IMR-90 (cell line): ENCODE measurements at regions not wholly inside any gene's neighbourhood (a gene's known extent, or its start where the extent isn't known, plus 50 kb on each side); places are given as distances from the start of the nearest gene placed in this dataset.

ENCODE experiments used
- ATAC-seq: fragments of 200-7000 bp; cut with Tn5 transposase; 2 replicates; pipeline ENCODE4 v1.9.1; 2020; ENCODE audit warnings: low read depth, mild to moderate bottlenecking, moderate library complexity
- BruUV-seq: library from RNA; stranded (reverse); fragments of 400-500 nt; replicated peaks from 2 replicates; lab custom pipeline; 2021; lab: Mats Ljungman, UMichigan
- CTCF ChIA-PET: fragments of 300-600 bp; formaldehyde crosslinking; extraction: SDS; loops from one replicate; lab custom pipeline; 2021; ENCODE audit warnings: antibody characterized with exemption; lab: Yijun Ruan, JAX
- POLR2A ChIA-PET: fragments of 300-600 bp; sonication (Branson Sonifier 250); formaldehyde crosslinking; loops from one replicate; lab custom pipeline; 2022; ENCODE audit warnings: antibody characterized with exemption; ENCODE audit not compliant: unreplicated experiment; lab: Charles Lee
- DNase-seq: peaks from one replicate; pipeline ENCODE4 v3.0.0; 2013
- H2AFZ ChIP-seq: replicated peaks from 2 replicates; pipeline ENCODE3; 2013; ENCODE audit warnings: low read length, mild to moderate bottlenecking; ENCODE audit not compliant: poor library complexity
- H2AK5ac ChIP-seq: 2 replicates; pipeline ENCODE4 v1.6.1; 2013; ENCODE audit warnings: low read depth, low read length, inconsistent platforms
- H2AK9ac ChIP-seq: replicated peaks from 2 replicates; pipeline ENCODE3; 2013; ENCODE audit warnings: mild to moderate bottlenecking, low read depth, low read length, moderate library complexity; ENCODE audit not compliant: poor library complexity
- H2BK120ac ChIP-seq: 2 replicates; pipeline ENCODE4 v1.6.1; 2013; ENCODE audit warnings: low read depth, low read length, inconsistent platforms
- H2BK15ac ChIP-seq: 3 replicates; pipeline ENCODE4 v1.6.1; 2013; ENCODE audit warnings: low read depth, low read length, inconsistent platforms
- H2BK20ac ChIP-seq: 2 replicates; pipeline ENCODE4 v1.6.1; 2013; ENCODE audit warnings: low read depth, mild to moderate bottlenecking, inconsistent platforms, low read length, moderate library complexity
- H2BK5ac ChIP-seq: 2 replicates; pipeline ENCODE4 v1.6.1; 2013; ENCODE audit warnings: mild to moderate bottlenecking, low read depth, low read length, inconsistent platforms; ENCODE audit not compliant: poor library complexity, severe bottlenecking
- H3K14ac ChIP-seq: replicated peaks from 2 replicates; pipeline ENCODE4 v1.6.1; 2013; ENCODE audit warnings: low read depth, low read length, inconsistent platforms
- H3K18ac ChIP-seq: 2 replicates; pipeline ENCODE4 v1.6.1; 2013; ENCODE audit warnings: low read depth, low read length, control low read depth
- H3K23ac ChIP-seq: 2 replicates; pipeline ENCODE4 v1.6.1; 2013; ENCODE audit warnings: low read depth, low read length, inconsistent platforms
- H3K27ac ChIP-seq: 2 replicates; pipeline ENCODE4 v1.5.1; 2013; ENCODE audit warnings: mild to moderate bottlenecking, control low read depth, low read length; ENCODE audit not compliant: insufficient read depth
- H3K27me3 ChIP-seq: 2 replicates; pipeline ENCODE4 v1.6.1; 2013; ENCODE audit warnings: low read length; ENCODE audit not compliant: control insufficient read depth, insufficient read depth
- H3K36me3 ChIP-seq: 2 replicates; pipeline ENCODE4 v1.6.1; 2013; ENCODE audit warnings: low read length, mixed read lengths; ENCODE audit not compliant: control insufficient read depth, insufficient read depth
- H3K4ac ChIP-seq: 2 replicates; pipeline ENCODE4 v1.6.1; 2013; ENCODE audit warnings: low read depth, low read length, inconsistent platforms
- H3K4me1 ChIP-seq: 2 replicates; pipeline ENCODE4 v1.6.1; 2013; ENCODE audit warnings: low read length, mixed read lengths; ENCODE audit not compliant: control insufficient read depth, insufficient read depth
- H3K4me2 ChIP-seq: 2 replicates; pipeline ENCODE4 v1.6.1; 2013; ENCODE audit warnings: low read depth, mild to moderate bottlenecking, control low read depth, low read length, moderate library complexity
- H3K4me3 ChIP-seq: 2 replicates; pipeline ENCODE4 v1.5.1; 2013; ENCODE audit warnings: low read depth, mild to moderate bottlenecking, control low read depth, low read length, moderate library complexity; ENCODE audit not compliant: insufficient read depth
- H3K56ac ChIP-seq: 2 replicates; pipeline ENCODE4 v1.6.1; 2013; ENCODE audit warnings: low read length, inconsistent platforms; ENCODE audit not compliant: insufficient read depth; ENCODE audit errors: extremely low read depth
- H3K79me1 ChIP-seq, 2 experiments: 2 replicates each; pipeline ENCODE4 v1.6.1; 2013; ENCODE audit warnings: low read length in 2 of 2, inconsistent platforms in 1 of 2, low read depth in 1 of 2
- H3K9ac ChIP-seq: 2 replicates; pipeline ENCODE4 v1.6.1; 2013; ENCODE audit warnings: low read depth, low read length, control low read depth
- H3K9me1 ChIP-seq: 2 replicates; pipeline ENCODE4 v1.6.1; 2013; ENCODE audit warnings: low read length, inconsistent platforms; ENCODE audit not compliant: insufficient read depth
- H3K9me3 ChIP-seq: 2 replicates; pipeline ENCODE4 v1.6.1; 2013; ENCODE audit warnings: low read length; ENCODE audit not compliant: control insufficient read depth, insufficient read depth
- H4K20me1 ChIP-seq: 2 replicates; pipeline ENCODE4 v1.6.1; 2013; ENCODE audit warnings: low read length, inconsistent platforms; ENCODE audit not compliant: insufficient read depth
- H4K5ac ChIP-seq: 2 replicates; pipeline ENCODE4 v1.6.1; 2013; ENCODE audit warnings: mild to moderate bottlenecking, low read depth, low read length, control low read depth
- H4K8ac ChIP-seq, 2 experiments: 2 replicates each; pipeline ENCODE4 v1.6.1; 2013; ENCODE audit warnings: low read depth in 2 of 2, low read length in 2 of 2, control low read depth in 1 of 2, inconsistent platforms in 1 of 2
- H4K91ac ChIP-seq: 2 replicates; pipeline ENCODE4 v1.6.1; 2013; ENCODE audit warnings: low read depth, low read length, inconsistent platforms; ENCODE audit not compliant: insufficient read depth
- BHLHE40 ChIP-seq: fragments of 150-350 bp; IDR thresholded peaks from 2 replicates; pipeline ENCODE4 v1.6.1; 2016; ENCODE audit warnings: mild to moderate bottlenecking, low read depth, low read length
- CEBPB ChIP-seq: IDR thresholded peaks from 2 replicates; pipeline ENCODE4 v1.6.1; 2012; ENCODE audit warnings: low read depth, low read length, improper control_type of control experiment
- CHD1 ChIP-seq: IDR thresholded peaks from 2 replicates; pipeline ENCODE4 v1.6.1; 2012; ENCODE audit warnings: low read depth, low read length, improper control_type of control experiment
- FOS ChIP-seq: fragments of 150-350 bp; IDR thresholded peaks from 2 replicates; pipeline ENCODE4 v1.6.1; 2016; ENCODE audit warnings: low read depth, low read length
- MAFK ChIP-seq: IDR thresholded peaks from 2 replicates; pipeline ENCODE4 v1.6.1; 2012; ENCODE audit warnings: low read depth, low read length, improper control_type of control experiment
- MAZ ChIP-seq: IDR thresholded peaks from 2 replicates; pipeline ENCODE4 v1.6.1; 2012; ENCODE audit warnings: low read depth, mild to moderate bottlenecking, low read length, improper control_type of control experiment, moderate library complexity, borderline replicate concordance
- MXI1 ChIP-seq: IDR thresholded peaks from 2 replicates; pipeline ENCODE4 v1.6.1; 2012; ENCODE audit warnings: low read depth, mild to moderate bottlenecking, low read length, moderate library complexity, borderline replicate concordance
- NFE2L2 ChIP-seq: fragments of 150-350 bp; IDR thresholded peaks from 2 replicates; pipeline ENCODE4 v1.6.1; 2016; ENCODE audit warnings: low read depth, mild to moderate bottlenecking, low read length
- POLR2A ChIP-seq: IDR thresholded peaks from 2 replicates; pipeline ENCODE4 v1.6.1; 2012; ENCODE audit warnings: mild to moderate bottlenecking, low read depth, low read length
- RAD21 ChIP-seq: IDR thresholded peaks from 2 replicates; pipeline ENCODE4 v1.6.1; 2012; ENCODE audit warnings: low read length, improper control_type of control experiment
- RCOR1 ChIP-seq: IDR thresholded peaks from 2 replicates; pipeline ENCODE4 v1.6.1; 2012; ENCODE audit warnings: mild to moderate bottlenecking, low read length, improper control_type of control experiment; ENCODE audit not compliant: insufficient replicate concordance
- RFX5 ChIP-seq: IDR thresholded peaks from 2 replicates; pipeline ENCODE4 v1.8.0; 2012; ENCODE audit warnings: low read depth, mild to moderate bottlenecking, low read length, moderate library complexity
- SMC3 ChIP-seq: fragments of 150-350 bp; IDR thresholded peaks from 2 replicates; pipeline ENCODE4 v1.6.1; 2016; ENCODE audit warnings: low read depth, mild to moderate bottlenecking, antibody characterized with exemption, low read length, moderate library complexity
- WGBS, 2 experiments: methylation state at CpG; one replicate each; pipeline versions ENCODE4 v1.1.5 to v1.1.7; 2013; ENCODE audit warnings: missing lambda C conversion rate in 2 of 2; ENCODE audit not compliant: insufficient read length in 1 of 2; ENCODE audit errors: extremely low coverage in 2 of 2; 5-methylcytosine and 5-hydroxymethylcytosine counted together
- dilution Hi-C: fragments of 300-500 bp; cut with HindIII; formaldehyde crosslinking; loops from one replicate; pipeline ENCODE4 v1.14.3; 2018; ENCODE audit warnings: low sequenced_read_pairs; ENCODE audit not compliant: unreplicated experiment
- in situ Hi-C: fragments of 300-500 bp; cut with MboI; formaldehyde crosslinking; loops from 3 replicates; pipeline ENCODE4 v1.14.3; 2019; ENCODE audit warnings: low sequenced_read_pairs, inconsistent platforms, mixed read lengths
- intact Hi-C: fragments of 100-400 bp; cut with micrococcal nuclease; formaldehyde crosslinking; loops from 2 replicates; pipeline ENCODE4 v1.10.0; 2022
- TF ChIP-seq, protein P1 (sequence below): conservative IDR thresholded peaks from 2 replicates; pipeline ENCODE4 v1.5.1; 2012; ENCODE audit warnings: mild to moderate bottlenecking, low read depth, low read length, improper control_type of control experiment
- TF ChIP-seq, protein P2 (sequence below): fragments of 150-350 bp; IDR thresholded peaks from 2 replicates; pipeline ENCODE4 v1.6.1; 2017; ENCODE audit warnings: mild to moderate bottlenecking, antibody characterized with exemption, low read length, low read depth
- TF ChIP-seq, protein P3 (sequence below): fragments of 150-350 bp; IDR thresholded peaks from 2 replicates; pipeline ENCODE4 v1.6.1; 2016; ENCODE audit warnings: low read depth, mild to moderate bottlenecking, low read length, moderate library complexity, borderline replicate concordance

DNA sequence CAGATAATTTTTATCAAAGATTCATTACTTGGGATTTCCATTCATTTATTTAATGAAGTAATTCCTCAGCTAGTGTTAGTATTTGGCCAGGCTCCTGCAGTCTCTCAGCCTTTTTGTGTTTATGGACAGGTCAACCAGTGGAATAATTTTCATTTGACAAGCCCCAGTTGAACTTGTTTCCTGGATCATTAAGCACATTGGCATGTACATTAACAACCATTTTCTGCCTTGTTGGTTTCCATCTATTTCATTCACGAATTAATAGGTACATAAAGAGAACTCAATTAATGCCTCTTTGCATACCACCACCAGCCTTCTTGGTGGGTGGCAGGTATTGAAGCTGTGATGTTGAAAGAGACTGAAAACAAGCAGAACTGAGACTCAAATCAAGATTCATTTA lies 745.2 kb downstream of the KCNA4 start:
- H3K27me3 ChIP-seq, result no peaks in the 10 kb centered on the region
- peak overlapping the region; percentile 39; the same call in 1 of the 2 replicates for H3K14ac ChIP-seq
- no peaks in the 10 kb centered on the region for H3K79me1 ChIP-seq
- ATAC-seq (peak; percentile 37), DNase-seq (peak; percentile 10)
- peaks cover 3% of the 10 kb centered on the region; the same call in 1 of the 2 replicates for H3K4me1 ChIP-seq
- H2BK120ac ChIP-seq, result peak overlapping the region; percentile 41
- no peak overlapping the region for H3K23ac ChIP-seq
- H2AK9ac ChIP-seq, result no peak overlapping the region
- peak overlapping the region; percentile 80 for H2BK5ac ChIP-seq
- H3K56ac ChIP-seq, result no peak overlapping the region
- no peak overlapping the region; the same call in 1 of the 2 replicates for H3K4me2 ChIP-seq
- H3K18ac ChIP-seq, result peak overlapping the region; percentile 90; the same call in 1 of the 2 replicates
- dilution Hi-C loops, result no loop called here
- in situ Hi-C loops, result no loop called here
- no peak overlapping the region for H3K4me3 ChIP-seq
- CTCF ChIA-PET, result interaction anchor here (0.8 to 1.7 kb wide), 4 partner anchors 11 to 58 kb away, joined by 4 to 5 read pairs (median 4); no protein-coding TSS in a partner anchor
- no peak overlapping the region for H2AFZ ChIP-seq
- peak overlapping the region; percentile 77; the same call in 1 of the 2 replicates for H4K5ac ChIP-seq
- no peaks in the 10 kb centered on the region for H4K20me1 ChIP-seq
- H4K91ac ChIP-seq, result peak overlapping the region; percentile 57
- no peak overlapping the region; the same call in 1 of the 2 replicates for H3K9ac ChIP-seq
- peak overlapping the region; percentile 8; the same call in 1 of the 2 replicates for H3K4ac ChIP-seq
- no CpG with 5 or more reads among the region's 1 CpG for WGBS, 2 experiments
- H2AK5ac ChIP-seq, result peak overlapping the region; percentile 8; the same call in 1 of the 2 replicates
- H3K9me1 ChIP-seq, result no peaks in the 10 kb centered on the region
- H3K36me3 ChIP-seq, result no peaks in the 10 kb centered on the region
- no TSS peak for BruUV-seq
- POLR2A ChIA-PET, result no interaction called here
- intact Hi-C loops, result no loop called here
- TF ChIP-seq SMC3 (no peak), BHLHE40 (no peak), POLR2A (no peak), RAD21 (no peak), NFE2L2 (no peak), RCOR1 (no peak), MXI1 (no peak), FOS (no peak), CHD1 (no peak), MAFK (no peak), RFX5 (no peak), CEBPB (no peak), MAZ (no peak)
- TF ChIP-seq, protein P1, sequence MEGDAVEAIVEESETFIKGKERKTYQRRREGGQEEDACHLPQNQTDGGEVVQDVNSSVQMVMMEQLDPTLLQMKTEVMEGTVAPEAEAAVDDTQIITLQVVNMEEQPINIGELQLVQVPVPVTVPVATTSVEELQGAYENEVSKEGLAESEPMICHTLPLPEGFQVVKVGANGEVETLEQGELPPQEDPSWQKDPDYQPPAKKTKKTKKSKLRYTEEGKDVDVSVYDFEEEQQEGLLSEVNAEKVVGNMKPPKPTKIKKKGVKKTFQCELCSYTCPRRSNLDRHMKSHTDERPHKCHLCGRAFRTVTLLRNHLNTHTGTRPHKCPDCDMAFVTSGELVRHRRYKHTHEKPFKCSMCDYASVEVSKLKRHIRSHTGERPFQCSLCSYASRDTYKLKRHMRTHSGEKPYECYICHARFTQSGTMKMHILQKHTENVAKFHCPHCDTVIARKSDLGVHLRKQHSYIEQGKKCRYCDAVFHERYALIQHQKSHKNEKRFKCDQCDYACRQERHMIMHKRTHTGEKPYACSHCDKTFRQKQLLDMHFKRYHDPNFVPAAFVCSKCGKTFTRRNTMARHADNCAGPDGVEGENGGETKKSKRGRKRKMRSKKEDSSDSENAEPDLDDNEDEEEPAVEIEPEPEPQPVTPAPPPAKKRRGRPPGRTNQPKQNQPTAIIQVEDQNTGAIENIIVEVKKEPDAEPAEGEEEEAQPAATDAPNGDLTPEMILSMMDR, result no peak
- TF ChIP-seq, protein P2, sequence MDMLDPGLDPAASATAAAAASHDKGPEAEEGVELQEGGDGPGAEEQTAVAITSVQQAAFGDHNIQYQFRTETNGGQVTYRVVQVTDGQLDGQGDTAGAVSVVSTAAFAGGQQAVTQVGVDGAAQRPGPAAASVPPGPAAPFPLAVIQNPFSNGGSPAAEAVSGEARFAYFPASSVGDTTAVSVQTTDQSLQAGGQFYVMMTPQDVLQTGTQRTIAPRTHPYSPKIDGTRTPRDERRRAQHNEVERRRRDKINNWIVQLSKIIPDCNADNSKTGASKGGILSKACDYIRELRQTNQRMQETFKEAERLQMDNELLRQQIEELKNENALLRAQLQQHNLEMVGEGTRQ, result no peak
- TF ChIP-seq, protein P3, sequence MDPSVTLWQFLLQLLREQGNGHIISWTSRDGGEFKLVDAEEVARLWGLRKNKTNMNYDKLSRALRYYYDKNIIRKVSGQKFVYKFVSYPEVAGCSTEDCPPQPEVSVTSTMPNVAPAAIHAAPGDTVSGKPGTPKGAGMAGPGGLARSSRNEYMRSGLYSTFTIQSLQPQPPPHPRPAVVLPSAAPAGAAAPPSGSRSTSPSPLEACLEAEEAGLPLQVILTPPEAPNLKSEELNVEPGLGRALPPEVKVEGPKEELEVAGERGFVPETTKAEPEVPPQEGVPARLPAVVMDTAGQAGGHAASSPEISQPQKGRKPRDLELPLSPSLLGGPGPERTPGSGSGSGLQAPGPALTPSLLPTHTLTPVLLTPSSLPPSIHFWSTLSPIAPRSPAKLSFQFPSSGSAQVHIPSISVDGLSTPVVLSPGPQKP, result no peak
- H2BK20ac ChIP-seq, result peak overlapping the region; percentile 60
- no peaks in the 10 kb centered on the region for H3K9me3 ChIP-seq
- H3K27ac ChIP-seq, result no peak overlapping the region; the same call in 1 of the 2 replicates
- H2BK15ac ChIP-seq, result peak overlapping the region; percentile 17; the same call in 1 of the 3 replicates
- H4K8ac ChIP-seq, result peak overlapping the region; percentile 46 to 68
